DMS53 treated with DMSO at 0.1 percent for 48 hours (cell line): ENCODE measurements at regions not wholly inside any gene's neighbourhood (a gene's known extent, or its start where the extent isn't known, plus 50 kb on each side); places are given as distances from the start of the nearest gene placed in this dataset.
A peak's percentile ranks its signal among the peaks of the same experiment; 100 is the strongest.
"Not testable (repeated sequence)": the region's sequence is repeated elsewhere in the genome, so short reads cannot be mapped to it uniquely, and the experiment has no call there.

Experiments used
- DNase-seq: peaks from one replicate; lab custom pipeline; 2025; ENCODE audit not compliant: unreplicated experiment; lab: John Stamatoyannopoulos, UW

GRCh38 chr17:31629696-31630470 is 229.2 kb downstream of the COPRS start:
- no peak for DNase-seq

GRCh38 chr17:31627960-31628359 is 231.1 kb downstream of the COPRS start:
- DNase-seq, result no peak

GRCh38 chr17:31623990-31624389 is 232.5 kb downstream of the RAB11FIP4 start:
- peak; percentile 43 for DNase-seq

DNA sequence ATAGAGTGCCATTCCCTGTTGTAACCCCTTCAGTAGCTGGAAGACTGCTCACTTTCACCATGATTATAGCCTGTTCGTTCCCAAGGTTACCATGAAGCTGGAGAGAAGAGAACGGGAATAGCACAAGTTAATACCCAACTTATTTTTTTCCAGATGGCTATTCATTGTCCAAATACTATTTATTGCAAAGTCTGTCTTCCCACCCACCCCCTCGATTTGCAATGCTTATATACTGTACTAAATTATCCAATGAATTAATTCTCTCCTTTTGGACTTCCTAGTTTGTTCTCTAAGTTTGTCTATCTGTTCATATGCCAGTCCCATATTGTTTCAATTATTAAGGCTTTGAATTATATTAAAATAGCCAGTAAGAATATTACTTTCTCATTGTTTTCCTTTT is 231.0 kb downstream of the RAB11FIP4 start:
- no peak for DNase-seq

DNA sequence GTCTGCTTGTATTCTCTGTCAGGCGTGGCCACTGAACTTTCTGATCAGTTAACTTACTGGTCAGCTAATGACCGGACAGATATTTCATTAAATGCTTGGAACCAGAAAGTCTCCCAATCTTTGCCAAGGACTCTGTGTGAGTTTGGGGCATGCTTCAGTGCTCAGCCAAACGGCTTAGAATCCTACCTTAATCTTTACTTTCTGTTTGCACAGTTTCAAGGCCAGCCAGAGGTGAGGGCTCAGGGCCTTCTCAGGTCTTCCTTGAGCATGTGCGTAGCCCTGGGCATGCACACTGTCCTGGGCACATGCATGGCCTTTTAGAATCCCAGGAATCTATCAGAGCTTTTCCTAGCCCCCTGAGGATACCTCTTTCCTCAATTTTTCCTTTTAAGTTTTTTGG is 230.1 kb downstream of the RAB11FIP4 start:
- DNase-seq, result no peak

GRCh38 chr17:31611053-31611452 is 219.6 kb downstream of the RAB11FIP4 start:
- DNase-seq, result not testable (repeated sequence)

DNA sequence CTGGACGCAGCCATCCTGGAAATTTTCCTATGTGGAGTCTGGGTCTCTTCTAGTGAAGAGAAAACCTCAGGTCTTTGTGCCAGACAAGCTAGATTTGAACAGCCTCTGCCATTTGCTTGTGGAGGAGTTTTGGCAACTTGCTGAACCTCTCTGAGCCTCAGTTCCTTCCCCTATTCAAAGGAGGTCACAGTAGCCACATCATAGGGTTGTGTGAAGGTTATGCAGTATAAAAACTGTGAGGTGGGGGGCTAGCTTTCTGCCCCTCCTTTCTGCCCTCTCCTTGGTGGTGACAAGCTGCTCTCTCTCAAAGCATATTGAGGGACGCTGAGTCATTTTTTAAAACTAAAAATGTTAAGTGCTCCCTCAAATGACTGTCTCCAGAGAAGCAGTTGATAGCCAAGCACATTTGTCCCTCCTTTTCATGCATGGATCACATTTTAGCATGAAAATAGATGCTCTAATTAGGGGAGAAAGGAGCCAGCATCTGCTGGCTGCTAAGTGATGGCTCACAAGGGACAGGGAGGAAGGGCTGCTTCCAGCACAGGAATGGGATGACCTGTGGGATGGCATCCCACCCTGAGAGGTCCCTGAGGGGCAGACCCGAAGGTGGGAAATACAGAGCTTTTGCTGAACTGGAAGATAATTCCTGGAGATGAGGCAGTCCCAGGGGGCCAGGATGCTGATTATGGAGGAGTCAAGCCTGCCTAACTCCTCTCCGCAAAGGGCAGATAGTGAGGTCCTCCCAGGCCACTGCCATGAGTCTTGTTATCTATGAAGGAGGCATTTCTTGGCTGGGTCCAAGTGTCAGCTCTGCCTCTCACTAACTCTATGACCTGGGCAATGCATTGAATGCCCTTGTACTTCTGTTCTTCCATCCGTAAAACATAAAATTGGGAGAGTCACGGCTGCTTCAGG is 218.8 kb downstream of the RAB11FIP4 start:
- DNase-seq, result no peak

DNA sequence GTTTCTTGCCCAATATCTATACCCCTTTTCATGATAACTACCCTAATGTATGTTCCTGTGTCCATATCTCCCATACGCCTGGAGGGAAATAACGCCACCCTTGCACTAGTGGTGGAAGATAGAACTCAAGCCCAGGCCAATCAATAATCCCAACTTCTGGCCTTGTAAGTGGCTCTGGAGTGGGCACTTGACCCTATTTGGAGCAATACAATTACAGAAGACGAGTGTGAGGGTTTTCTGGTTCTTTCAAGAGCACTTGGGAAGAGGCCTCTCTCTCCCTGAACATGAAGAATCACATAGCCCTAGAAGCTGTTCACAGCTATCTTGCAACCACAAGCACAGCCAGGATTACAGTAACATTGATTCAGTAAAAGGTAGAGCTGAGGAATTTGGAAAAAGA is 217.9 kb downstream of the RAB11FIP4 start:
- DNase-seq, result no peak

GRCh38 chr17:31608659-31609254 is 217.3 kb downstream of the RAB11FIP4 start:
- DNase-seq, result no peak

GRCh38 chr17:31605761-31606160 is 214.3 kb downstream of the RAB11FIP4 start:
- no peak for DNase-seq

GRCh38 chr17:31604936-31605335 is 213.5 kb downstream of the RAB11FIP4 start:
- no peak for DNase-seq

DNA sequence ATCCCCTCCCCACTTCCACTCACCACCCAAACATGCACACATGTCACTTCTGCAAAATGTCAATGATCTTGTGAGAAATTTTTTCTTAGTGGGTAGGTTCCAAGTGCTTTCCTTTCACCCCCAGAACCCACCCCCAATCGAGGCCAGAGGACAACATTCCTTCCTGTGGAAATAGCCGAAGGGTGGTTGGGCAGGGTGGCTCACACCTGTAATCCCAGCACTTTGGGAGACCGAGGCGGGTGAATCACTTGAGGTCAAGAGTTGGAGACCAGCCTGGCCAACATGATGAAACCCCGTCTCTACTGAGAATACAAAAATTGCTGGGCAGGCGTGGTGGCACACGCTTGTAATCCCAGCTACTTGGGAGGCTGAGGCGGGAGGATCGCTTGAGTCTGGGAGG is 208.7 kb downstream of the RAB11FIP4 start:
- DNase-seq, result not testable (repeated sequence)

GRCh38 chr17:31598921-31599571 is 207.6 kb downstream of the RAB11FIP4 start:
- peak; percentile 61 for DNase-seq

- no peak for DNase-seq
Observed at GRCh38 chr17:31598399-31598782, 206.9 kb downstream of the RAB11FIP4 start.

- no peak for DNase-seq
Observed at GRCh38 chr17:31597646-31598398, 206.3 kb downstream of the RAB11FIP4 start.

- DNase-seq, result peak; percentile 46
Observed at GRCh38 chr17:31596382-31597323, 205.2 kb downstream of the RAB11FIP4 start.

DNA sequence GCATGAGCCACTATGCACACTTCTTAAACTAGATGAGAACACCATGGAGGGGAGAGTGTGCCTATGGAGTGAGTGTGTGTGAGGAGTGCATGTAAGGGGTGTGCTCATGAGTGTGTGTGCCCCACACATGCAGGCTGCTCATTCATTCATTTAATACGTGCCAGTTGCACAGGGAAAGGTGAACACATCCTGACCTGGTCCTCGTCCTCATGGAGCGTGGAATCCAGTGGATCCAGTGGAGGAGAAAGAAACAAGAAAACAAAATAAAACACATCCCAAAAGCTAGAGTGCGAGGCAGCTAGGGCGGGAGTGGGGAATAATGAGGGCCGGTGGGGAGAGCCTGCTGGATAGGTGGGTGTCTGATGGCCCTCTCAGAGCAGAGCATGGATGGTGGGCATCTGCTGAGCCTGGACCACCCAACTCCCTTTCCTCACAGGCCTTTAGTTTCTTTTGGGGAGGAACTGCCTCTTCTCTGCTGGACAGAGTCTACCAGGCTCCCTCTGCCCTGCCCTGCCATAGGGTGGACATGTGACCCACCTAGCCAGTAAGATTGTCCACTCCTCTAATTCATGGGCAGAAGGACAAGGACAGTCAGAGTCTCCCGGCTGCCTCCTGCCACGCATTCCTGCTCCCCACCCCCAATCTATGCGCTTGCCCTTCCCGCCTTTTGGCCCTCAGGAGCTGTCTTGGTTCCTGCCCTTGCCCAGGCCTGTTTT is 204.3 kb downstream of the RAB11FIP4 start:
- DNase-seq, result no peak

- DNase-seq, result no peak
Observed at GRCh38 chr17:31595076-31595475, 203.6 kb downstream of the RAB11FIP4 start.

DNA sequence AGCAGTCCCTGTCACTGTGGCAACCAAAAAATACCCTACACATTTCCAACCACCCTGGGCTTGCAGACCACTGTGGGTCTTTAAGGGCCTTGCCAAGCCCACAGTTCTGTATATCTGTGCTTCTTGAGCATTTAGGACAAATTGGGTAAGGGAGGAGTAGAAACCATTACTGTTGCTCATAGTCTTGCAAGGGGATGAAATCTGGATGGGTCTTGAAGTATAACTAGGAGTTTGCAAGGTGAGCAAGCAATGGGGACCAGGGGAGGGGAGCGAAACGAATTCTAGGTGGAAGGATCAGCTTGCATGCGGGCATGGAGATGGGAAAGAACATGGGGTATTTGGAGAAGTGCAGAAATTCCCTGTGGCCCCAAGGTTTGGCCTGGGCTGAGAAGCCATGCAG is 202.9 kb downstream of the RAB11FIP4 start:
- no peak for DNase-seq
